Gastrocnemius medialis (tissue), 4 donors: ENCODE measurements at regions not wholly inside any gene's neighbourhood (a gene's known extent, or its start where the extent isn't known, plus 50 kb on each side); places are given as distances from the start of the nearest gene placed in this dataset.

ENCODE experiments used
- POLR2A ChIP-seq, 2 donors: fragments of 450-650 bp; IDR thresholded peaks; one replicate each; pipeline ENCODE4 v1.6.1; 2017; ENCODE audit warnings: antibody characterized with exemption in 2 of 2, mild to moderate bottlenecking in 2 of 2, moderate library complexity in 2 of 2
- TF ChIP-seq, protein P1 (sequence below), 5 experiments: fragments of 450-650 bp in 3 of 5; fragments of 200-600 bp in 2 of 5; sonication (generic) in 2 of 5; IDR thresholded peaks in 4 of 5; conservative IDR thresholded peaks in 1 of 5; 1 replicate in 4 of 5; 2 replicates in 1 of 5; pipeline ENCODE4 v1.5.1; 2016 to 2019; ENCODE audit warnings: antibody characterized with exemption in 5 of 5, mild to moderate bottlenecking in 3 of 5, moderate library complexity in 3 of 5

DNA sequence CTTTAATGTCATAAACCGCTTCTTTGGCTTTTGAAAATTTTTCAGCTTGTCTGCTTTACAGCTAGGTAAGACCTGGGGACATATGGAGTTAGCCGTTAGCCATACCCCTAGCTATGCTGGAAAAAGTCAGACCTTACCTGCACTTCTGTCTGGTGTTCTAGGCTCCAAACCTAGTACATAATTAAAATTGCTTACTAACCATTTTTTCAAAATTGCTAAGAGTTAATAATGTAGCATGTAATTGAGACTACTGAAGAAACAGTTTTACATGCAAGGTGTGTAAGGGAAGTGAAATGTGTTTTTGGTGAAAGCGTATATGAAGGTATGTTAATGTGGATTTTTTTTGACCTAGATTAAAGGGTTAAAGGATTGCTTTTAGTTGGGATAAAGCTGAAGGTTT is 336.9 kb downstream of the RNF144B start:
- no peak for TF ChIP-seq POLR2A (IDR thresholded peaks at IDR 0.05)
- TF ChIP-seq, protein P1, sequence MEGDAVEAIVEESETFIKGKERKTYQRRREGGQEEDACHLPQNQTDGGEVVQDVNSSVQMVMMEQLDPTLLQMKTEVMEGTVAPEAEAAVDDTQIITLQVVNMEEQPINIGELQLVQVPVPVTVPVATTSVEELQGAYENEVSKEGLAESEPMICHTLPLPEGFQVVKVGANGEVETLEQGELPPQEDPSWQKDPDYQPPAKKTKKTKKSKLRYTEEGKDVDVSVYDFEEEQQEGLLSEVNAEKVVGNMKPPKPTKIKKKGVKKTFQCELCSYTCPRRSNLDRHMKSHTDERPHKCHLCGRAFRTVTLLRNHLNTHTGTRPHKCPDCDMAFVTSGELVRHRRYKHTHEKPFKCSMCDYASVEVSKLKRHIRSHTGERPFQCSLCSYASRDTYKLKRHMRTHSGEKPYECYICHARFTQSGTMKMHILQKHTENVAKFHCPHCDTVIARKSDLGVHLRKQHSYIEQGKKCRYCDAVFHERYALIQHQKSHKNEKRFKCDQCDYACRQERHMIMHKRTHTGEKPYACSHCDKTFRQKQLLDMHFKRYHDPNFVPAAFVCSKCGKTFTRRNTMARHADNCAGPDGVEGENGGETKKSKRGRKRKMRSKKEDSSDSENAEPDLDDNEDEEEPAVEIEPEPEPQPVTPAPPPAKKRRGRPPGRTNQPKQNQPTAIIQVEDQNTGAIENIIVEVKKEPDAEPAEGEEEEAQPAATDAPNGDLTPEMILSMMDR (IDR thresholded peaks at IDR 0.05 in 4 of 5, conservative IDR thresholded peaks at IDR 0.05 in 1 of 5), result no peak
